Ascending aorta (tissue), 2 donors: ENCODE measurements at regions not wholly inside any gene's neighbourhood (a gene's known extent, or its start where the extent isn't known, plus 50 kb on each side); places are given as distances from the start of the nearest gene placed in this dataset.
"Not testable (repeated sequence)": the region's sequence is repeated elsewhere in the genome, so short reads cannot be mapped to it uniquely, and the experiment has no call there.

Experiments
- DNase-seq, 2 donors: peaks; one replicate each; pipeline ENCODE4 v3.0.0-alpha.2; 2019; ENCODE audit warnings: low spot score in 2 of 2
- H3K27ac ChIP-seq, 2 donors: fragments of 200-600 bp; sonication (generic); one replicate each; pipeline ENCODE4 v1.5.1; 2016 to 2017; ENCODE audit warnings: mild to moderate bottlenecking in 1 of 2
- H3K27me3 ChIP-seq: fragments of 200-600 bp; sonication (generic); one replicate; pipeline ENCODE4 v1.5.1; 2017
- H3K36me3 ChIP-seq, 2 donors: fragments of 200-600 bp; sonication (generic); one replicate each; pipeline ENCODE4 v1.5.1; 2016
- H3K4me1 ChIP-seq, 2 donors: fragments of 200-600 bp; sonication (generic); one replicate each; pipeline ENCODE4 v1.5.1; 2016 to 2017; ENCODE audit warnings: mild to moderate bottlenecking in 1 of 2
- H3K4me3 ChIP-seq, 2 donors: fragments of 200-600 bp; sonication (generic); one replicate each; pipeline ENCODE4 v1.5.1; 2016 to 2017; ENCODE audit warnings: mild to moderate bottlenecking in 1 of 2
- H3K9me3 ChIP-seq, 2 donors: fragments of 200-600 bp; sonication (generic); one replicate each; pipeline ENCODE4 v1.5.1; 2016
- intact Hi-C: fragments of 100-400 bp; cut with DNase I; formaldehyde crosslinking; loops from one replicate; pipeline ENCODE4 v1.15.1; 2023
- TF ChIP-seq, protein P1 (sequence below), 3 experiments: fragments of 200-600 bp in 2 of 3; fragments of 450-650 bp in 1 of 3; sonication (generic) in 2 of 3; IDR thresholded peaks; one replicate each; pipeline ENCODE4 v1.5.1; 2016 to 2019; ENCODE audit warnings: antibody characterized with exemption in 3 of 3, mild to moderate bottlenecking in 1 of 3, moderate library complexity in 1 of 3

DNA sequence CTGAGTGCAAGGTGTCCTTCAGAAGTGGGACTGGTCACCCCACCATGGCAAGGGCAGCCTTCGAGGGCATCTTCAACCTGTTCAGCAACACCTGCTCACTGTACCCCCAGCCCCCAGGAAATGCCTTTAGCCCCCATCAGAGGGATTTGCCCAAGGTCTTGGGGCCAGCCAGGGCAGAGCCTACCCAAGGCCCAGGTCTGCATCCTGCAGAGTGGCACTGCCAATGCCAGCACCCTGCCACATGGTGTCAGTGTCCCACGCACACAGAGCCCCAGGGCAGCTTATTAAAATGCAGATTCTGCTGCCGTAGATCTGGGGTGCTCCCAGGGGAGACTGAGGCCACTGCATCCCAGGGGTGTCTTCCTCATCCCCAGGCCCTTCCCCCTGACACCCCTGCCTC lies 106.2 kb upstream of the KCTD7 start:
- Histone ChIP-seq H3K9me3 (no peaks in the 10 kb centered on the region), H3K4me3 (no peak overlapping the region), H3K27me3 (no peaks in the 10 kb centered on the region), H3K4me1 (no peaks in the 10 kb centered on the region), H3K36me3 (peaks cover 0 to under 1% of the 10 kb centered on the region in 2 donors), H3K27ac (no peak overlapping the region)
- TF ChIP-seq, protein P1, sequence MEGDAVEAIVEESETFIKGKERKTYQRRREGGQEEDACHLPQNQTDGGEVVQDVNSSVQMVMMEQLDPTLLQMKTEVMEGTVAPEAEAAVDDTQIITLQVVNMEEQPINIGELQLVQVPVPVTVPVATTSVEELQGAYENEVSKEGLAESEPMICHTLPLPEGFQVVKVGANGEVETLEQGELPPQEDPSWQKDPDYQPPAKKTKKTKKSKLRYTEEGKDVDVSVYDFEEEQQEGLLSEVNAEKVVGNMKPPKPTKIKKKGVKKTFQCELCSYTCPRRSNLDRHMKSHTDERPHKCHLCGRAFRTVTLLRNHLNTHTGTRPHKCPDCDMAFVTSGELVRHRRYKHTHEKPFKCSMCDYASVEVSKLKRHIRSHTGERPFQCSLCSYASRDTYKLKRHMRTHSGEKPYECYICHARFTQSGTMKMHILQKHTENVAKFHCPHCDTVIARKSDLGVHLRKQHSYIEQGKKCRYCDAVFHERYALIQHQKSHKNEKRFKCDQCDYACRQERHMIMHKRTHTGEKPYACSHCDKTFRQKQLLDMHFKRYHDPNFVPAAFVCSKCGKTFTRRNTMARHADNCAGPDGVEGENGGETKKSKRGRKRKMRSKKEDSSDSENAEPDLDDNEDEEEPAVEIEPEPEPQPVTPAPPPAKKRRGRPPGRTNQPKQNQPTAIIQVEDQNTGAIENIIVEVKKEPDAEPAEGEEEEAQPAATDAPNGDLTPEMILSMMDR (IDR thresholded peaks at IDR 0.05) = peak in 1 of 3 experiments; percentile 10
- intact Hi-C loops = no loop called here
- DNase-seq = no peak

DNA sequence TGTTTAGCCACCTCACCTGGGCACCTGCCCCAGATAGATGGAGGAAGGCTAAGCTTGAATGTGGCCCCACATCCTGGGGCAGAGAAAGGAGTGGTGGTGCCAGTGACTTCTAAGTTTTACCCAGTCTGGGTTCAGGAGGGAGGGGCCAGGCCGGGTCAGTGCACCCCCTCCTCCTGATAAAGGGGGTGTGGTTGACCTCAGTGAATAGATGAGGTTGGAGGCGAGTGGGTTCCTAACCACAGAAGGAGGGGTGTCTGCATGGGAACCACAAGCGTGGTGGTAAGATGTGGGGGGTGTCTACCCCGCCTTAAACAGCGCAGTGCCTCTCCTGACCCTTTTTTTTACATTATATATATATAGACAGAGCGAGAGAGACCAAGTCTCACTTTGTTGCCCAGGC lies 105.3 kb upstream of the KCTD7 start:
- Histone ChIP-seq H3K9me3 (no peaks in the 10 kb centered on the region), H3K4me3 (no peak overlapping the region), H3K36me3 (peaks cover 0 to 10% of the 10 kb centered on the region in 2 donors), H3K27me3 (no peaks in the 10 kb centered on the region), H3K4me1 (no peaks in the 10 kb centered on the region), H3K27ac (no peak overlapping the region)
- TF ChIP-seq, protein P1 (IDR thresholded peaks at IDR 0.05) = no peak
- intact Hi-C loops = no loop called here
- no peak for DNase-seq

DNA sequence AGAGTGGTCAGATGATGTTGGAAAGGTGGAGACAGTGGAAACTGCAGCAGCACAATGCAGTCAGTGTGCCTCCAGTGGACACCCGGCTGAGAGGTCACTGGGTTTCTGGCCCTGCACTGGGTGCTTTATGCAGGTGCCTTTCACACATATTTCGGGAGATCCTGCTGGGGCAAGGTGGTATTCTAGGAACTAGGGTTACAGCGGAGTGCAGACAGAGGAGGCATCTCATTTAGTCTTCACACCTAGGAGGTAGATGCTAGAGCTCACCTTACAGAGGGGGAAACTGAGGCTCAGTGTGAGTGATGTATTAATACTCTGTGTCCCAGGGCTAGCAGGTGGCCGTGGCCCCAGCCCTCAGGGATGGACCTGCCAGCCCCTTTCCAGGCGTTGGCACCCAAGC lies 103.9 kb upstream of the KCTD7 start:
- H3K4me1 ChIP-seq = no peaks in the 10 kb centered on the region
- intact Hi-C loops = no loop called here
- TF ChIP-seq, protein P1 (IDR thresholded peaks at IDR 0.05) = no peak

DNA sequence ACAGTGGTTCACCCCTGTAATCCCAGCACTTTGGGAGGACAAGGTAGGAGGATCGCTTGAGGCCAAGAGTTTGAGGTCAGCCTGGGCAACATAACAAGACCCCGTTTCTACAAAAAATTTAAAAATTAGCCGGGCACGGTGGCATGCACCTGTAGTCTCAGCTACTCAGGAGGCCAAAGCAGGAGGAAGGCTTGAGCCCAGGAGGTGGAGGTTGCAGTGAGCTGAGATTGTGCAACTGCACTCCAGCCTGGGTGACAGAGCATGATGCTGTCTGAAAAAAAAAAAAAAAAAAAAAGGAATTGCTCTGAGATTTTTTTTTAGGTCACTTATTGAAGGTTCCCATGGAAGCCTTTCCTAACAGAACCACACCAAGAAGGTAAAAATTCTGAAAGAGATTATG lies 101.9 kb upstream of the KCTD7 start:
- H3K9me3 ChIP-seq = not testable (repeated sequence)
- H3K36me3 ChIP-seq = peaks cover 9 to 22% of the 10 kb centered on the region in 2 donors

More for the DNA sequence above, 103.9 kb upstream of the KCTD7 start:
- Histone ChIP-seq H3K27ac (no peak overlapping the region), H3K27me3 (no peaks in the 10 kb centered on the region), H3K9me3 (no peaks in the 10 kb centered on the region), H3K36me3 (peaks cover 4 to 14% of the 10 kb centered on the region in 2 donors), H3K4me3 (no peak overlapping the region)
- no peak for DNase-seq

DNA sequence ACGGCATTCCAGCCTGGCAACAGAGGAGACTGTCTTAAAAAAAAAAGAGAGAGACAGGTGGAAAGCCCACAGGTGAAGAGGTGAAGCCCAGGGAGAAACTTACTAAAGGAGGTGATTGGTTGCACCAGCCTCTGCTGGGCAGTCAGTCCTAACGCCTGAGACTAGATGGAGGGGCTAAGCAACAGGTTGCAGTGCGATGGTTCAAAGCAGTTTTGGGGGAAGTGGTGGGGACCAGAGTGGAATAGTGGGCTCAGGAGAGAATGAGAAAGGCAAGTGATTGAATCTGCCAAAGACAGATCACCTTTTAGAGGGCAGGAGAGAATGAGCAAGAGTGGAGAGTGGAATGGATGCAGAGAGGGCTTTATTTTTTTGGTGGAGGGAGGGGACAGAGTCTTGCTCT lies 100.0 kb upstream of the KCTD7 start:
- TF ChIP-seq, protein P1 (IDR thresholded peaks at IDR 0.05) = no peak
- intact Hi-C loops = no loop called here
- H3K36me3 ChIP-seq = peaks cover 9 to 22% of the 10 kb centered on the region in 2 donors
- no peak overlapping the region for H3K4me3 ChIP-seq
- H3K9me3 ChIP-seq = no peaks in the 10 kb centered on the region
- no peaks in the 10 kb centered on the region for H3K27me3 ChIP-seq
- H3K4me1 ChIP-seq = no peaks in the 10 kb centered on the region
- no peak for DNase-seq
- no peak overlapping the region for H3K27ac ChIP-seq

More for the DNA sequence above, 101.9 kb upstream of the KCTD7 start:
- H3K27ac ChIP-seq, H3K4me1 ChIP-seq, H3K27me3 ChIP-seq, H3K4me3 ChIP-seq, intact Hi-C loops, DNase-seq: not testable (repeated sequence)

DNA sequence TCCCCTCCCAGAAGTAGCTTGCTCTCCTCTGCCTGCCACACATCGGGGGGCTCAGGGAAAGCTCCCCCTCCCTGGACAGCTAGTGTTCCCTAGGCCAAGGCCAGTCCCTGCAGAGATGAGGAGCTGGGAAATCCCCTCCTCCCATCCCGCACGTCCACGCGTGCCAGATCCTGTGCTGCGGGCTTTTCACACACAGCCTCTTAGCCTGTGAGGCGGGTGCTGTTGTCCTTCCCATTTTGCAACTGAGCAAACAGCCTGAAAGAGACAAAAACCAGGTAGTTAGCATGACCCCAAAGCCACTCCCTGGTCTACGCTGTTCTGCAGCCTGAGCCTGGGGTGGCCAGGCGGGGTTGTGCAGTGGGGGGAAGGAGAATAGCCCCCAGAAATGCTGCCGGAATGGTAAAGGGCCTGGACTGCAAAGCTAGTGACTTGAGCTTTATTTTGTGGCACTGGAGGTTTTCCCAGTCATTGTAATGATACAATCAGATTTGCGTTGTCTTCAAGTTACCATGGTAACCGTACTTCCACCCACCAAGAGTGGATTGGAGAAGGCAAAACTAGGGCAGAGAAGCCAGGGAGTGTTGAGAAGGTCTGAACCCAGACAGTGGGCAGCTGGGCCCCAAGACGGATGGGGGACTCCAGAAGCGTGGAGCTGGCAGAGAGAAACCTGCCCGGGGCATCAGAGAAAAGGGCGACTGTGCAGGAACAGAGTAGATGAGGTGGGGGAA lies 98.6 kb upstream of the KCTD7 start:
- TF ChIP-seq, protein P1 (IDR thresholded peaks at IDR 0.05) = no peak
- intact Hi-C loops = no loop called here
- Histone ChIP-seq H3K36me3 (peaks cover 9 to 22% of the 10 kb centered on the region in 2 donors), H3K4me1 (no peaks in the 10 kb centered on the region), H3K9me3 (no peaks in the 10 kb centered on the region), H3K27ac (no peak overlapping the region), H3K4me3 (no peak overlapping the region), H3K27me3 (no peaks in the 10 kb centered on the region)
- no peak for DNase-seq
